ENCODE measurements at regions not wholly inside any gene's neighbourhood (a gene's known extent, or its start where the extent isn't known, plus 50 kb on each side); places are given as distances from the start of the nearest gene placed in this dataset.

DNA sequence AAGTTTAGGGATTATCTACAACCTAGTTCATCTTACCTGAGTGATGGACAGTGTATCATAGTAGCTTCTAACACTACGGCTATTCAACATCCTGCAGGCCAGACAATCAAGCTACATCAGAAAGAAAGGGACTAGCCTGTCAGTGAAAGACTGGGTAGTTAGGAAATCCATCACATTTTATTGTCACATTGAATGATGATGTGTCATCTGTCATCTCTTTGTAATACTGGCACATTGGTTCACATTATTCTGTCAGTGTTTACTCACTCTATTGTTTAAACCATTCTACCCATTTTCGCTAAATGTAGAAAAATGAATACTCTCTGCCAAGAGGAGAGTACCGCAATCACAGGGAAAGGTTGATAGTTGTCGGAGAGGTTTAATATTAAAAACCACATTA is 1155.8 kb downstream of the TUSC7 start:
- TF ChIP-seq TAF1 (IDR thresholded peaks at IDR 0.05; ENCODE audit: low read depth, low read length) (no peak), YY1 (IDR thresholded peaks at IDR 0.05; ENCODE audit: low read depth, low read length) (no peak), GABPA (IDR thresholded peaks at IDR 0.05; ENCODE audit: borderline replicate concordance, insufficient read depth, low read length) (no peak), PHF8 (conservative IDR thresholded peaks at IDR 0.05; ENCODE audit: low read depth, low read length) (no peak), EZH2 (IDR thresholded peaks at IDR 0.05; ENCODE audit: low read depth, low read length, severe bottlenecking) (no peak)
- TF ChIP-seq, protein P1, sequence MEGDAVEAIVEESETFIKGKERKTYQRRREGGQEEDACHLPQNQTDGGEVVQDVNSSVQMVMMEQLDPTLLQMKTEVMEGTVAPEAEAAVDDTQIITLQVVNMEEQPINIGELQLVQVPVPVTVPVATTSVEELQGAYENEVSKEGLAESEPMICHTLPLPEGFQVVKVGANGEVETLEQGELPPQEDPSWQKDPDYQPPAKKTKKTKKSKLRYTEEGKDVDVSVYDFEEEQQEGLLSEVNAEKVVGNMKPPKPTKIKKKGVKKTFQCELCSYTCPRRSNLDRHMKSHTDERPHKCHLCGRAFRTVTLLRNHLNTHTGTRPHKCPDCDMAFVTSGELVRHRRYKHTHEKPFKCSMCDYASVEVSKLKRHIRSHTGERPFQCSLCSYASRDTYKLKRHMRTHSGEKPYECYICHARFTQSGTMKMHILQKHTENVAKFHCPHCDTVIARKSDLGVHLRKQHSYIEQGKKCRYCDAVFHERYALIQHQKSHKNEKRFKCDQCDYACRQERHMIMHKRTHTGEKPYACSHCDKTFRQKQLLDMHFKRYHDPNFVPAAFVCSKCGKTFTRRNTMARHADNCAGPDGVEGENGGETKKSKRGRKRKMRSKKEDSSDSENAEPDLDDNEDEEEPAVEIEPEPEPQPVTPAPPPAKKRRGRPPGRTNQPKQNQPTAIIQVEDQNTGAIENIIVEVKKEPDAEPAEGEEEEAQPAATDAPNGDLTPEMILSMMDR (IDR thresholded peaks at IDR 0.05; ENCODE audit: control extremely low read depth in 1 of 3, insufficient read depth in 1 of 3, low read depth in 1 of 3, low read length in 3 of 3): no peak
- TF ChIP-seq, protein P2, sequence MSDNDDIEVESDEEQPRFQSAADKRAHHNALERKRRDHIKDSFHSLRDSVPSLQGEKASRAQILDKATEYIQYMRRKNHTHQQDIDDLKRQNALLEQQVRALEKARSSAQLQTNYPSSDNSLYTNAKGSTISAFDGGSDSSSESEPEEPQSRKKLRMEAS (IDR thresholded peaks at IDR 0.05): no peak
